Mesendoderm (in vitro differentiated cells): ENCODE measurements at regions not wholly inside any gene's neighbourhood (a gene's known extent, or its start where the extent isn't known, plus 50 kb on each side); places are given as distances from the start of the nearest gene placed in this dataset.
"Not testable (repeated sequence)": the region's sequence is repeated elsewhere in the genome, so short reads cannot be mapped to it uniquely, and the experiment has no call there.

ENCODE experiments used
- DNase-seq: peaks from one replicate; pipeline ENCODE4 v3.0.0; 2013
- H2AK5ac ChIP-seq: 2 replicates; pipeline ENCODE4 v1.6.1; 2013; ENCODE audit warnings: low read length, inconsistent platforms
- H2BK120ac ChIP-seq: 2 replicates; pipeline ENCODE4 v1.6.1; 2013; ENCODE audit warnings: low read depth, mild to moderate bottlenecking, low read length, moderate library complexity, mixed read lengths
- H2BK15ac ChIP-seq: replicated peaks from 2 replicates; pipeline ENCODE4 v1.6.1; 2013; ENCODE audit warnings: low read depth, mild to moderate bottlenecking, moderate library complexity
- H2BK5ac ChIP-seq: 2 replicates; pipeline ENCODE4 v1.6.1; 2013; ENCODE audit warnings: low read length, inconsistent platforms
- H3K18ac ChIP-seq: 2 replicates; pipeline ENCODE4 v1.6.1; 2013; ENCODE audit warnings: mild to moderate bottlenecking, low read length, mixed read lengths
- H3K23ac ChIP-seq: one replicate; pipeline ENCODE4 v1.6.1; 2013; ENCODE audit warnings: low read length
- H3K27ac ChIP-seq: 2 replicates; pipeline ENCODE4 v1.5.1; 2013; ENCODE audit warnings: low read depth, mild to moderate bottlenecking, inconsistent platforms, low read length, moderate library complexity
- H3K27me3 ChIP-seq: 2 replicates; pipeline ENCODE4 v1.6.1; 2013; ENCODE audit warnings: low read length, control low read depth, mild to moderate bottlenecking, inconsistent platforms; ENCODE audit not compliant: insufficient read depth, poor library complexity
- H3K36me3 ChIP-seq: 2 replicates; pipeline ENCODE4 v1.6.1; 2013; ENCODE audit warnings: low read length, inconsistent platforms; ENCODE audit not compliant: control insufficient read depth, insufficient read depth
- H3K4ac ChIP-seq: one replicate; pipeline ENCODE4 v1.6.1; 2013; ENCODE audit warnings: low read depth, mild to moderate bottlenecking, low read length, moderate library complexity
- H3K4me1 ChIP-seq: 2 replicates; pipeline ENCODE4 v1.6.1; 2013; ENCODE audit warnings: low read depth, low read length, inconsistent platforms; ENCODE audit not compliant: control insufficient read depth
- H3K4me2 ChIP-seq: 2 replicates; pipeline ENCODE4 v1.6.1; 2013; ENCODE audit warnings: low read length
- H3K4me3 ChIP-seq: 2 replicates; pipeline ENCODE4 v1.5.1; 2013; ENCODE audit warnings: mild to moderate bottlenecking, low read length
- H3K56ac ChIP-seq: one replicate; pipeline ENCODE4 v1.6.1; 2013; ENCODE audit warnings: low read length
- H3K79me1 ChIP-seq: 2 replicates; pipeline ENCODE4 v1.6.1; 2013; ENCODE audit warnings: low read length, inconsistent platforms
- H3K79me2 ChIP-seq: 2 replicates; pipeline ENCODE4 v1.6.1; 2013; ENCODE audit warnings: mild to moderate bottlenecking, low read length; ENCODE audit not compliant: control insufficient read depth, insufficient read depth
- H3K9ac ChIP-seq: 2 replicates; pipeline ENCODE4 v1.6.1; 2013; ENCODE audit warnings: low read length, inconsistent platforms
- H4K5ac ChIP-seq: one replicate; pipeline ENCODE4 v1.6.1; 2013; ENCODE audit warnings: low read length
- H4K8ac ChIP-seq: one replicate; pipeline ENCODE4 v1.6.1; 2013; ENCODE audit warnings: low read depth, mild to moderate bottlenecking, control low read depth, low read length, moderate library complexity
- WGBS: extraction: QIAGEN DNeasy Blood & Tissue Kit; methylation state at CpG from one replicate; pipeline ENCODE4 v1.1.7; 2013; ENCODE audit warnings: low lambda C conversion rate, missing lambda C conversion rate; ENCODE audit not compliant: insufficient coverage; ENCODE audit errors: extremely low coverage; 5-methylcytosine and 5-hydroxymethylcytosine counted together

- Histone ChIP-seq H3K27ac (no peak overlapping the region), H3K79me2 (no peaks in the 10 kb centered on the region), H2AK5ac (no peak overlapping the region), H3K23ac (no peak overlapping the region), H4K5ac (no peak overlapping the region), H2BK15ac (no peak overlapping the region), H3K4me1 (no peaks in the 10 kb centered on the region), H3K79me1 (no peaks in the 10 kb centered on the region), H3K4me2 (no peak overlapping the region), H3K18ac (no peak overlapping the region), H3K36me3 (no peaks in the 10 kb centered on the region), H3K4me3 (no peak overlapping the region), H3K9ac (no peak overlapping the region), H2BK5ac (no peak overlapping the region), H3K4ac (no peak overlapping the region), H3K56ac (no peak overlapping the region), H4K8ac (no peak overlapping the region), H3K27me3 (no peaks in the 10 kb centered on the region), H2BK120ac (no peak overlapping the region)
- no CpG with 5 or more reads among the region's 3 CpGs for WGBS
- DNase-seq = no peak
These were observed 143.2 kb downstream of the SLITRK5 start for GRCh38 chr13:87814403-87814802.

GRCh38 chr13:87820241-87820640 lies 149.1 kb downstream of the SLITRK5 start:
- no peak overlapping the region for H2AK5ac ChIP-seq
- no peaks in the 10 kb centered on the region for H3K79me1 ChIP-seq
- no peak overlapping the region for H3K56ac ChIP-seq
- DNase-seq = no peak
- H4K8ac ChIP-seq = no peak overlapping the region
- H3K36me3 ChIP-seq = no peaks in the 10 kb centered on the region
- H3K79me2 ChIP-seq = no peaks in the 10 kb centered on the region
- H3K9ac ChIP-seq = no peak overlapping the region
- no peaks in the 10 kb centered on the region for H3K4me1 ChIP-seq
- no CpG with 5 or more reads among the region's 1 CpG for WGBS
- no peak overlapping the region for H3K4me3 ChIP-seq
- no peak overlapping the region for H3K4me2 ChIP-seq
- no peak overlapping the region for H3K27ac ChIP-seq
- H3K27me3 ChIP-seq = no peaks in the 10 kb centered on the region
- no peak overlapping the region for H3K23ac ChIP-seq
- H2BK15ac ChIP-seq = no peak overlapping the region
- no peak overlapping the region for H3K4ac ChIP-seq
- no peak overlapping the region for H4K5ac ChIP-seq
- H2BK5ac ChIP-seq = no peak overlapping the region
- no peak overlapping the region for H2BK120ac ChIP-seq
- no peak overlapping the region for H3K18ac ChIP-seq

- Histone ChIP-seq H4K5ac (no peak overlapping the region), H4K8ac (no peak overlapping the region), H3K4me3 (no peak overlapping the region), H3K27me3 (no peaks in the 10 kb centered on the region), H3K79me2 (no peaks in the 10 kb centered on the region), H3K4ac (no peak overlapping the region), H3K79me1 (no peaks in the 10 kb centered on the region), H2AK5ac (no peak overlapping the region), H3K4me2 (no peak overlapping the region), H3K36me3 (no peaks in the 10 kb centered on the region), H2BK5ac (no peak overlapping the region), H3K27ac (no peak overlapping the region), H3K4me1 (no peaks in the 10 kb centered on the region), H3K23ac (no peak overlapping the region), H3K56ac (no peak overlapping the region), H2BK15ac (no peak overlapping the region), H2BK120ac (no peak overlapping the region), H3K18ac (no peak overlapping the region), H3K9ac (no peak overlapping the region)
- WGBS = no CpG with 5 or more reads among the region's 4 CpGs
- no peak for DNase-seq
These were observed 150.3 kb downstream of the SLITRK5 start for GRCh38 chr13:87821512-87821911.

GRCh38 chr13:87826301-87826700 lies 155.1 kb downstream of the SLITRK5 start:
- not testable (repeated sequence) for H3K4me2 ChIP-seq, H3K79me2 ChIP-seq, H2AK5ac ChIP-seq, H3K4me1 ChIP-seq, H3K23ac ChIP-seq, H3K27ac ChIP-seq, H4K8ac ChIP-seq, H3K79me1 ChIP-seq, H3K27me3 ChIP-seq, DNase-seq, H4K5ac ChIP-seq, H2BK120ac ChIP-seq, H2BK15ac ChIP-seq, H3K4me3 ChIP-seq, H3K4ac ChIP-seq, H2BK5ac ChIP-seq, H3K56ac ChIP-seq, H3K9ac ChIP-seq, H3K36me3 ChIP-seq, H3K18ac ChIP-seq
- no CpG with 5 or more reads among the region's 2 CpGs for WGBS

- Histone ChIP-seq H3K23ac (no peak overlapping the region), H3K4ac (no peak overlapping the region), H3K27me3 (no peaks in the 10 kb centered on the region), H4K5ac (no peak overlapping the region), H3K18ac (no peak overlapping the region), H2AK5ac (no peak overlapping the region), H2BK120ac (no peak overlapping the region), H3K79me2 (no peaks in the 10 kb centered on the region), H3K27ac (no peak overlapping the region), H3K4me1 (no peaks in the 10 kb centered on the region), H3K9ac (no peak overlapping the region), H2BK5ac (no peak overlapping the region), H4K8ac (no peak overlapping the region), H3K79me1 (no peaks in the 10 kb centered on the region), H3K4me3 (no peak overlapping the region), H3K4me2 (no peak overlapping the region), H3K56ac (no peak overlapping the region), H3K36me3 (no peaks in the 10 kb centered on the region), H2BK15ac (no peak overlapping the region)
- DNase-seq = no peak
- no CpG with 5 or more reads among the region's 4 CpGs for WGBS
These were observed 156.3 kb downstream of the SLITRK5 start for GRCh38 chr13:87827479-87827878.

- no peak overlapping the region for H3K56ac ChIP-seq
- no peak overlapping the region for H2BK15ac ChIP-seq
- no peak for DNase-seq
- no peak overlapping the region for H4K8ac ChIP-seq
- no peak overlapping the region for H3K4ac ChIP-seq
- no peak overlapping the region for H3K23ac ChIP-seq
- H3K4me2 ChIP-seq = no peak overlapping the region
- no peak overlapping the region for H3K4me3 ChIP-seq
- no peak overlapping the region for H3K27ac ChIP-seq
- no peaks in the 10 kb centered on the region for H3K79me2 ChIP-seq
- WGBS = no CpG with 5 or more reads among the region's 1 CpG
- no peaks in the 10 kb centered on the region for H3K27me3 ChIP-seq
- no peak overlapping the region for H4K5ac ChIP-seq
- H3K9ac ChIP-seq = no peak overlapping the region
- no peak overlapping the region for H3K18ac ChIP-seq
- no peak overlapping the region for H2BK5ac ChIP-seq
- no peak overlapping the region for H2BK120ac ChIP-seq
- no peaks in the 10 kb centered on the region for H3K4me1 ChIP-seq
- no peaks in the 10 kb centered on the region for H3K36me3 ChIP-seq
- H2AK5ac ChIP-seq = no peak overlapping the region
- no peaks in the 10 kb centered on the region for H3K79me1 ChIP-seq
These were observed 166.4 kb downstream of the SLITRK5 start for GRCh38 chr13:87837522-87837921.
